Adrenal gland (tissue), 5 donors: ENCODE measurements at regions not wholly inside any gene's neighbourhood (a gene's known extent, or its start where the extent isn't known, plus 50 kb on each side); places are given as distances from the start of the nearest gene placed in this dataset.

Experiments used
- CTCF ChIP-seq, 6 experiments: fragments of 450-650 bp in 4 of 6; fragments of 200-600 bp in 2 of 6; sonication (generic) in 1 of 6; IDR thresholded peaks; 1 replicate in 5 of 6; 2 replicates in 1 of 6; pipeline versions ENCODE4 v1.5.1 to v1.8.0; 2016 to 2021; ENCODE audit warnings: antibody characterized with exemption in 6 of 6, mild to moderate bottlenecking in 2 of 6, moderate library complexity in 1 of 6
- POLR2A ChIP-seq, 2 donors: fragments of 450-650 bp; IDR thresholded peaks; one replicate each; pipeline ENCODE4 v1.6.1; 2017; ENCODE audit warnings: antibody characterized with exemption in 2 of 2, mild to moderate bottlenecking in 2 of 2, moderate library complexity in 1 of 2
- donor health status: DM: no; HTN: no; CAD: no.

GRCh38 chr12:115348301-115348700 is 664.3 kb upstream of the TBX3 start:
- TF ChIP-seq CTCF (IDR thresholded peaks at IDR 0.05) = no peak
- TF ChIP-seq POLR2A (IDR thresholded peaks at IDR 0.05) = no peak
